NCI-H1048 (cell line): ENCODE measurements at regions not wholly inside any gene's neighbourhood (a gene's known extent, or its start where the extent isn't known, plus 50 kb on each side); places are given as distances from the start of the nearest gene placed in this dataset.
"Not testable (repeated sequence)": the region's sequence is repeated elsewhere in the genome, so short reads cannot be mapped to it uniquely, and the experiment has no call there.

ENCODE experiments used
- DNase-seq: peaks from one replicate; lab custom pipeline; 2025; lab: John Stamatoyannopoulos, UW

GRCh38 chr16:60681043-60681442 lies 1355.2 kb downstream of the CDH8 start:
- DNase-seq = no peak

- DNase-seq = no peak
These were observed 1361.2 kb downstream of the CDH8 start for GRCh38 chr16:60675022-60675421.

GRCh38 chr16:60674241-60674640 lies 1362.0 kb downstream of the CDH8 start:
- no peak for DNase-seq

GRCh38 chr16:60655514-60656153 lies 1380.6 kb downstream of the CDH8 start:
- no peak for DNase-seq

- DNase-seq = no peak
These were observed 1384.9 kb downstream of the CDH8 start for GRCh38 chr16:60651346-60651745.

GRCh38 chr16:60648290-60648689 lies 1387.9 kb downstream of the CDH8 start:
- DNase-seq = no peak

- DNase-seq = not testable (repeated sequence)
These were observed 1388.8 kb downstream of the CDH8 start for GRCh38 chr16:60647388-60647787.

- no peak for DNase-seq
These were observed 1389.6 kb downstream of the CDH8 start for GRCh38 chr16:60646631-60647030.

- no peak for DNase-seq
These were observed 1390.7 kb downstream of the CDH8 start for GRCh38 chr16:60645541-60645940.

GRCh38 chr16:60642956-60643355 lies 1393.3 kb downstream of the CDH8 start:
- no peak for DNase-seq

GRCh38 chr16:60641067-60641665 lies 1395.1 kb downstream of the CDH8 start:
- no peak for DNase-seq

GRCh38 chr16:60640038-60640437 lies 1396.2 kb downstream of the CDH8 start:
- DNase-seq = no peak

GRCh38 chr16:60636636-60637035 lies 1399.6 kb downstream of the CDH8 start:
- not testable (repeated sequence) for DNase-seq

- no peak for DNase-seq
These were observed 1400.1 kb downstream of the CDH8 start for GRCh38 chr16:60636117-60636516.

- no peak for DNase-seq
These were observed 1400.7 kb downstream of the CDH8 start for GRCh38 chr16:60635548-60635947.

- no peak for DNase-seq
These were observed 1424.4 kb downstream of the CDH8 start for GRCh38 chr16:60611844-60612243.

GRCh38 chr16:60608971-60609370 lies 1427.3 kb downstream of the CDH8 start:
- no peak for DNase-seq

GRCh38 chr16:60605652-60606051 lies 1430.6 kb downstream of the CDH8 start:
- not testable (repeated sequence) for DNase-seq

- no peak for DNase-seq
These were observed 1431.1 kb downstream of the CDH8 start for GRCh38 chr16:60605176-60605575.

GRCh38 chr16:60586493-60586892 lies 1449.7 kb downstream of the CDH8 start:
- DNase-seq = no peak

- no peak for DNase-seq
These were observed 1453.7 kb downstream of the CDH8 start for GRCh38 chr16:60582528-60582927.

GRCh38 chr16:60566901-60567300 lies 1469.3 kb downstream of the CDH8 start:
- DNase-seq = no peak

GRCh38 chr16:60564588-60564987 lies 1471.7 kb downstream of the CDH8 start:
- no peak for DNase-seq

- DNase-seq = no peak
These were observed 1473.1 kb downstream of the CDH8 start for GRCh38 chr16:60563166-60563565.
